ENCODE measurements at regions not wholly inside any gene's neighbourhood (a gene's known extent, or its start where the extent isn't known, plus 50 kb on each side); places are given as distances from the start of the nearest gene placed in this dataset.

- ChIA-PET CTCF (no interaction called here), POLR2A (ENCODE audit: low non-redundant PET) (no interaction called here)
- DNase-seq (ENCODE audit: low spot score) = no peak
- no peak overlapping the region for H3K27ac ChIP-seq
- TF ChIP-seq CTCF (conservative IDR thresholded peaks at IDR 0.05; ENCODE audit: low read depth) = no peak
Observed at GRCh38 chr16:7278636-7279035, 54.0 kb upstream of the RBFOX1 start.

- TF ChIP-seq CTCF (conservative IDR thresholded peaks at IDR 0.05; ENCODE audit: low read depth) = no peak
- POLR2A ChIA-PET (ENCODE audit: low non-redundant PET) = no interaction called here
- CTCF ChIA-PET = no interaction called here
- DNase-seq (ENCODE audit: low spot score) = no peak
- H3K27ac ChIP-seq = no peak overlapping the region
Observed at GRCh38 chr16:7272567-7273158, 60.0 kb upstream of the RBFOX1 start.

GRCh38 chr16:7271486-7271885 is 61.2 kb upstream of the RBFOX1 start:
- TF ChIP-seq CTCF (conservative IDR thresholded peaks at IDR 0.05; ENCODE audit: low read depth) = no peak
- CTCF ChIA-PET = no interaction called here
- no peak for DNase-seq (ENCODE audit: low spot score)
- POLR2A ChIA-PET (ENCODE audit: low non-redundant PET) = no interaction called here
- H3K27ac ChIP-seq = no peak overlapping the region

- CTCF ChIA-PET = no interaction called here
- no peak for TF ChIP-seq CTCF (conservative IDR thresholded peaks at IDR 0.05; ENCODE audit: low read depth)
- H3K27ac ChIP-seq = no peak overlapping the region
- POLR2A ChIA-PET (ENCODE audit: low non-redundant PET) = no interaction called here
- no peak for DNase-seq (ENCODE audit: low spot score)
Observed at GRCh38 chr16:7270823-7271222, 61.8 kb upstream of the RBFOX1 start.

GRCh38 chr16:7270006-7270405 is 62.6 kb upstream of the RBFOX1 start:
- H3K27ac ChIP-seq = no peak overlapping the region
- ChIA-PET POLR2A (ENCODE audit: low non-redundant PET) (no interaction called here), CTCF (no interaction called here)
- no peak for DNase-seq (ENCODE audit: low spot score)
- TF ChIP-seq CTCF (conservative IDR thresholded peaks at IDR 0.05; ENCODE audit: low read depth) = no peak

GRCh38 chr16:7268182-7268581 is 64.5 kb upstream of the RBFOX1 start:
- TF ChIP-seq CTCF (conservative IDR thresholded peaks at IDR 0.05; ENCODE audit: low read depth) = no peak
- no peak for DNase-seq (ENCODE audit: low spot score)
- ChIA-PET CTCF (no interaction called here), POLR2A (ENCODE audit: low non-redundant PET) (no interaction called here)
- no peak overlapping the region for H3K27ac ChIP-seq

- no peak for DNase-seq (ENCODE audit: low spot score)
- ChIA-PET POLR2A (ENCODE audit: low non-redundant PET) (no interaction called here), CTCF (no interaction called here)
- no peak for TF ChIP-seq CTCF (conservative IDR thresholded peaks at IDR 0.05; ENCODE audit: low read depth)
- H3K27ac ChIP-seq = no peak overlapping the region
Observed at GRCh38 chr16:7257016-7257415, 75.6 kb upstream of the RBFOX1 start.

Data from RWPE1 (cell line).